DND-41 (cell line): ENCODE measurements at regions not wholly inside any gene's neighbourhood (a gene's known extent, or its start where the extent isn't known, plus 50 kb on each side); places are given as distances from the start of the nearest gene placed in this dataset.

Experiments used
- ATAC-seq: fragments of 200-7000 bp; cut with Tn5 transposase; 3 replicates; pipeline ENCODE4 v1.9.1; 2021; ENCODE audit warnings: low read depth; ENCODE audit not compliant: insufficient read depth
- DNase-seq: peaks from one replicate; pipeline ENCODE4 v3.0.0-alpha.2; 2020
- H2AFZ ChIP-seq: 2 replicates; pipeline ENCODE4 v1.6.0; 2012; ENCODE audit warnings: low read depth, low read length
- H3K27ac ChIP-seq: 2 replicates; pipeline ENCODE4 v1.5.1; 2012; ENCODE audit warnings: low read length, inconsistent platforms
- H3K27me3 ChIP-seq: fragments of 200-600 bp; sonication (generic); 2 replicates; pipeline ENCODE4 v1.6.0; 2012; ENCODE audit warnings: low read length, mild to moderate bottlenecking, inconsistent platforms; ENCODE audit not compliant: insufficient read depth, poor library complexity
- H3K36me3 ChIP-seq: 2 replicates; pipeline ENCODE4 v1.5.1; 2012; ENCODE audit warnings: low read length, inconsistent platforms; ENCODE audit not compliant: insufficient read depth
- H3K4me1 ChIP-seq: 2 replicates; pipeline ENCODE4 v1.5.1; 2012; ENCODE audit warnings: mild to moderate bottlenecking, low read length; ENCODE audit not compliant: insufficient read depth
- H3K4me2 ChIP-seq: 2 replicates; pipeline ENCODE4 v1.6.0; 2012; ENCODE audit warnings: mild to moderate bottlenecking, moderate library complexity, low read length, inconsistent platforms; ENCODE audit not compliant: insufficient read depth
- H3K4me3 ChIP-seq, 2 experiments: fragments of 200-600 bp in 1 of 2; shearing (Covaris generic) in 1 of 2; 2 replicates each; pipeline ENCODE4 v1.5.1; 2012 to 2016; ENCODE audit warnings: inconsistent platforms in 2 of 2, low read length in 2 of 2, mild to moderate bottlenecking in 2 of 2, low read depth in 1 of 2, moderate library complexity in 1 of 2
- H3K79me2 ChIP-seq: 2 replicates; pipeline ENCODE4 v1.6.0; 2012; ENCODE audit warnings: low read length, inconsistent platforms; ENCODE audit not compliant: insufficient read depth
- H3K9ac ChIP-seq: 2 replicates; pipeline ENCODE4 v1.6.0; 2012; ENCODE audit warnings: low read depth, mild to moderate bottlenecking, inconsistent platforms, low read length, moderate library complexity
- H3K9me3 ChIP-seq: 2 replicates; pipeline ENCODE4 v1.5.1; 2012; ENCODE audit warnings: low read length, moderate library complexity, mild to moderate bottlenecking, inconsistent platforms; ENCODE audit not compliant: insufficient read depth, severe bottlenecking
- H4K20me1 ChIP-seq: 2 replicates; pipeline ENCODE4 v1.6.0; 2012; ENCODE audit warnings: low read length; ENCODE audit not compliant: insufficient read depth
- EZH2 ChIP-seq: IDR thresholded peaks from 3 replicates; pipeline ENCODE4 v1.6.1; 2012; ENCODE audit warnings: borderline replicate concordance, low read depth, mild to moderate bottlenecking, moderate library complexity, low read length, inconsistent platforms; ENCODE audit not compliant: severe bottlenecking
- TF ChIP-seq, protein P1 (sequence below): IDR thresholded peaks from 2 replicates; pipeline ENCODE4 v1.5.1; 2012; ENCODE audit warnings: borderline replicate concordance, low read length, moderate library complexity, mild to moderate bottlenecking; ENCODE audit not compliant: poor library complexity, severe bottlenecking; ENCODE audit errors: extremely low read depth

DNA sequence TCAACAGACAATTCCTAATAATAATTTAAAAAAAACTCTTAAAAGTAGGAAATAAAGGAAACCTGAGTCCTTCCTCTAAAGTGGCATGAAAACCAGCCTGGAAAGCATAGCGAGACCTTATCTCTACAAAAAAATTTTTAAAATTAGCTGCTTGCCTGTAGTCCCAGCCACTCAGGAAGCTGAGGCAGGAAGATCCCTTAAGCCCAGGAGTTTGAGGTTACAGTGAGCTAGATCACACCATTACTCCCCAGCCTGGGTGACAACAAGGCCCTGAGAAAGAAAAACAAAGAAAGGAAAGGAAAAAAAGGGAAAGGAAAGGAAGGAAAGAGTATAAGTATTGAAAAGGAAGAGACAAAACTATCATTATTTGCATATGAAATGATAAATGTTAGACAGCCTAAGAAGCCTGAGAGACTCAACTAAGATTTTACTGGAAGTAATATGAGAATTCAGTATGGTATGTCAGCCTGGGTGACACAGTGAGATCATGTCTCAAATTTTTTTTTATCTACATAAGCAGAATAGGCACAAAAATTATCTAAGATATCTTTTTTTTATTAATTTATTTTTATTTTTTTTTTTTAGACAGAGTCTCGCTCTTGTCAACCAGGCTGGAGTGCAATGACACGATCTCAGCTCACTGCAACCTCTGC, 113.0 kb downstream of the GOSR1 start:
- ATAC-seq, result no peak
- H2AFZ ChIP-seq, result no peak overlapping the region
- H3K4me1 ChIP-seq, result no peaks in the 10 kb centered on the region
- no peaks in the 10 kb centered on the region for H3K36me3 ChIP-seq
- no peak overlapping the region for H3K27ac ChIP-seq
- H3K9ac ChIP-seq, result no peak overlapping the region
- no peak for DNase-seq
- H3K4me3 ChIP-seq, result no peak overlapping the region
- no peaks in the 10 kb centered on the region for H4K20me1 ChIP-seq
- H3K9me3 ChIP-seq, result no peaks in the 10 kb centered on the region
- H3K4me2 ChIP-seq, result no peak overlapping the region
- H3K79me2 ChIP-seq, result no peaks in the 10 kb centered on the region
- TF ChIP-seq, protein P1, sequence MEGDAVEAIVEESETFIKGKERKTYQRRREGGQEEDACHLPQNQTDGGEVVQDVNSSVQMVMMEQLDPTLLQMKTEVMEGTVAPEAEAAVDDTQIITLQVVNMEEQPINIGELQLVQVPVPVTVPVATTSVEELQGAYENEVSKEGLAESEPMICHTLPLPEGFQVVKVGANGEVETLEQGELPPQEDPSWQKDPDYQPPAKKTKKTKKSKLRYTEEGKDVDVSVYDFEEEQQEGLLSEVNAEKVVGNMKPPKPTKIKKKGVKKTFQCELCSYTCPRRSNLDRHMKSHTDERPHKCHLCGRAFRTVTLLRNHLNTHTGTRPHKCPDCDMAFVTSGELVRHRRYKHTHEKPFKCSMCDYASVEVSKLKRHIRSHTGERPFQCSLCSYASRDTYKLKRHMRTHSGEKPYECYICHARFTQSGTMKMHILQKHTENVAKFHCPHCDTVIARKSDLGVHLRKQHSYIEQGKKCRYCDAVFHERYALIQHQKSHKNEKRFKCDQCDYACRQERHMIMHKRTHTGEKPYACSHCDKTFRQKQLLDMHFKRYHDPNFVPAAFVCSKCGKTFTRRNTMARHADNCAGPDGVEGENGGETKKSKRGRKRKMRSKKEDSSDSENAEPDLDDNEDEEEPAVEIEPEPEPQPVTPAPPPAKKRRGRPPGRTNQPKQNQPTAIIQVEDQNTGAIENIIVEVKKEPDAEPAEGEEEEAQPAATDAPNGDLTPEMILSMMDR, result no peak
- no peak for TF ChIP-seq EZH2
- H3K27me3 ChIP-seq, result no peaks in the 10 kb centered on the region

DNA sequence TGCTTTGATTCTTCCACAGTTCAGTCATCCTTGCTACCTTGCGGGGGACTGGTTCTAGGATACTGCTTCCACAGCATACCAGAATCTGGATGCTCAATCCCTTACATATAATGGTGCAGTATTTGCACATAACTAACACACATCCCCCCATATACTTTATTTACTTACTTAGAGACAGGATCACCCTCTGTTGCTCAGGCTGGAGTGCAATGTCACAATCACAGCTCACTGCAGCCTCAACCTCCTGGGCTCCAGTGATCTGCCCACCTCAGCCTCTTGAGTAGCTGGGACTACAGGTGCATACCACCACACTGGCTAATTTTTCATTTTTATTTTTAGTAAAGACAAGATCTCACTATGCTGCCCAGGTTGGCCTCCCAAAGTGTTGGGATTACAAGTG, 112.2 kb downstream of the GOSR1 start:
- Histone ChIP-seq H3K4me1 (no peaks in the 10 kb centered on the region), H4K20me1 (no peaks in the 10 kb centered on the region), H3K27ac (no peak overlapping the region), H3K27me3 (no peaks in the 10 kb centered on the region), H3K9me3 (no peaks in the 10 kb centered on the region), H3K79me2 (no peaks in the 10 kb centered on the region), H3K4me2 (no peak overlapping the region), H2AFZ (no peak overlapping the region), H3K36me3 (no peaks in the 10 kb centered on the region), H3K9ac (no peak overlapping the region), H3K4me3 (no peak overlapping the region)
- DNase-seq (no peak), ATAC-seq (no peak)
- TF ChIP-seq EZH2, result no peak
- TF ChIP-seq, protein P1, result no peak

DNA sequence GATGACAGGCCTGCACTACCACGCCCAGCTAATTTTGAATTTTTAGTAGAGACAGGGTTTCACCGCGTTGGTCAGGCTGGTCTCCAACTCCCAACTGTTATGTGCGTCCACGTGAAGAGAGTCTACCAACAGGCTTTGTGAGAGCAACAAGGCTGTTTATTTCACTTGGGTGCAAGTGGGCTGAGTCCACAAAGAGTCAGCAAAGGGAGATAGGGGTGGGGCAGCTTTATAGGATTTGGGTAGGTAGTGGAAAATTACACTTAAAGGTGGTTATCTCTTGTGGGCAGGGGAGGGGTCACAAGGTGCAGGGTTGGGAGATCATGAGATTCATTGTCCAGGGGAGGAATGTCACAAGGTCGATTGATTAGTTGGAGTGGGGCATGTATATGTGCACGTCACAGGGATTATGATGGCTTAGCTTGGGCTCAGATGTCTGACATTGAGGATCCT, 111.6 kb downstream of the GOSR1 start:
- no peak for DNase-seq
- no peaks in the 10 kb centered on the region for H4K20me1 ChIP-seq
- H3K27ac ChIP-seq, result no peak overlapping the region
- H3K4me3 ChIP-seq, result no peak overlapping the region
- H3K4me1 ChIP-seq, result no peaks in the 10 kb centered on the region
- ATAC-seq, result no peak
- H3K27me3 ChIP-seq, result no peaks in the 10 kb centered on the region
- no peak overlapping the region for H3K9ac ChIP-seq
- TF ChIP-seq, protein P1, result no peak
- TF ChIP-seq EZH2, result no peak
- H3K9me3 ChIP-seq, result no peaks in the 10 kb centered on the region
- H3K79me2 ChIP-seq, result no peaks in the 10 kb centered on the region
- H2AFZ ChIP-seq, result no peak overlapping the region
- H3K4me2 ChIP-seq, result no peak overlapping the region
- H3K36me3 ChIP-seq, result no peaks in the 10 kb centered on the region
